ENCODE measurements at regions not wholly inside any gene's neighbourhood (a gene's known extent, or its start where the extent isn't known, plus 50 kb on each side); places are given as distances from the start of the nearest gene placed in this dataset.

- TF ChIP-seq SIX5 (IDR thresholded peaks at IDR 0.05; ENCODE audit: low read depth, low read length) (no peak), CTCF (IDR thresholded peaks at IDR 0.05; ENCODE audit: control extremely low read depth in 1 of 3, insufficient read depth in 1 of 3, low read depth in 1 of 3, low read length in 3 of 3) (no peak), EGR1 (IDR thresholded peaks at IDR 0.05; ENCODE audit: borderline replicate concordance, low read depth, low read length) (no peak), EZH2 (IDR thresholded peaks at IDR 0.05; ENCODE audit: low read depth, low read length, severe bottlenecking) (no peak)
Measured at GRCh38 chr5:136864960-136865359, 499.6 kb upstream of the TRPC7 start.

All from H1 (cell line).